Natural killer cell (primary cell): ENCODE measurements at regions not wholly inside any gene's neighbourhood (a gene's known extent, or its start where the extent isn't known, plus 50 kb on each side); places are given as distances from the start of the nearest gene placed in this dataset.

Experiments
- ATAC-seq, 3 donors: fragments of 150-1000 bp in 2 of 3; fragments of 200-7000 bp in 1 of 3; cut with Tn5 transposase; 1 replicate in 1 of 3; 2 replicates in 2 of 3; pipeline ENCODE4 v1.10.0; 2021; ENCODE audit warnings: mild to moderate bottlenecking in 2 of 3, moderate library complexity in 2 of 3
- DNase-seq, 2 donors: peaks; one replicate each; pipeline versions ENCODE4 v3.0.0 to v3.0.0-alpha.2; 2013 to 2021; ENCODE audit warnings: mixed read lengths in 1 of 2
- H3K27ac ChIP-seq: one replicate; pipeline ENCODE4 v1.5.1; 2013; ENCODE audit warnings: mild to moderate bottlenecking, low read length
- H3K27me3 ChIP-seq: one replicate; pipeline ENCODE4 v1.6.1; 2013; ENCODE audit warnings: low read length; ENCODE audit not compliant: control insufficient read depth, insufficient read depth
- H3K36me3 ChIP-seq: one replicate; pipeline ENCODE4 v1.6.1; 2013; ENCODE audit warnings: low read length; ENCODE audit not compliant: control insufficient read depth, insufficient read depth
- H3K4me1 ChIP-seq: one replicate; pipeline ENCODE4 v1.6.1; 2013; ENCODE audit warnings: low read length; ENCODE audit not compliant: control insufficient read depth, insufficient read depth
- H3K4me3 ChIP-seq: one replicate; pipeline ENCODE4 v1.5.1; 2013; ENCODE audit warnings: low read length
- H3K9me3 ChIP-seq: one replicate; pipeline ENCODE4 v1.6.1; 2013; ENCODE audit warnings: low read length; ENCODE audit not compliant: control insufficient read depth, insufficient read depth
- H3K27ac Mint-ChIP-seq, 2 donors: one replicate each; pipeline ENCODE4 v1.8.0; 2022; ENCODE audit warnings: mild to moderate bottlenecking in 2 of 2, mixed read lengths in 2 of 2, moderate library complexity in 1 of 2
- H3K27me3 Mint-ChIP-seq, 2 donors: one replicate each; pipeline ENCODE4 v1.8.0; 2022; ENCODE audit warnings: low read depth in 2 of 2, mixed read lengths in 2 of 2
- H3K36me3 Mint-ChIP-seq: one replicate; pipeline ENCODE4 v1.8.0; 2022; ENCODE audit warnings: mixed read lengths
- H3K4me1 Mint-ChIP-seq, 2 donors: one replicate each; pipeline ENCODE4 v1.8.0; 2022; ENCODE audit warnings: mixed read lengths in 2 of 2
- H3K4me3 Mint-ChIP-seq: one replicate; pipeline ENCODE4 v1.8.0; 2022; ENCODE audit warnings: mild to moderate bottlenecking, moderate library complexity, mixed read lengths
- H3K9me3 Mint-ChIP-seq, 2 donors: one replicate each; pipeline ENCODE4 v1.8.0; 2022; ENCODE audit warnings: mixed read lengths in 2 of 2
- WGBS: methylation state at CpG from one replicate; pipeline ENCODE4 v1.1.7; 2013; ENCODE audit warnings: missing lambda C conversion rate; ENCODE audit not compliant: insufficient coverage; 5-methylcytosine and 5-hydroxymethylcytosine counted together
- intact Hi-C: fragments of 100-400 bp; cut with micrococcal nuclease; formaldehyde crosslinking; loops from one replicate; pipeline ENCODE4 v1.14.2; 2022
- TF ChIP-seq, protein P1 (sequence below): fragments of 200-600 bp; IDR thresholded peaks from one replicate; pipeline ENCODE4 v1.8.0; 2022; ENCODE audit warnings: antibody characterized with exemption

DNA sequence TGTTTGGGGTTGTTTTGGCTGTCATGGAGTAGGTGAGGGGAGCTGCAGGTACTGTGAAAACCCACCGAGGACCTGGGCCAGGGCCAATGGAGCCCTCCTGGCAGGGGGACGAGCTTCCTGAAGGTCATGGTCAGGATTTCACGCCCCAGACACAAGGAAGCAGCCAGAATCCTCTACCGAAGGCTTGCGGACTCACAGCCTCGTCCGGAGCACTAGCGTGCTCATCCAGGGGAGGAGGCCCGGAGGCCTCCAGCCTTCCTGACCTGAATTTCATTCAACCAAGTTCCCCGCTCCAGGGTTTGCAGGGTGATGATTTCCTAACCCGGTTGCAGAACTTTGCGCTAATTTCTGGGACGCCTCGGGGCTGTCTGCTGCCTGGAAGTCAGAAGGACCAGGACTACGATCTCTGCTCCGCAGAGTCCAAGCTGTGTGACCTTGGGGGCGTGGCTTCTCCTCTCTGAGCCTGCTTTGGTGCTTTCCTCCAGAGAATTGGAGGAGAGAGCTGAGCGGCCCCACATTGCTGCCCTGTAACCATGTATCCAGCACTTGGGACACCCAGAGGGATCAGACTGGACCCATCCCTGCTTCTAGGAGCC, 56.2 kb upstream of the ADRA2C start:
- Histone ChIP-seq H3K36me3 (no peaks in the 10 kb centered on the region), H3K4me1 (no peaks in the 10 kb centered on the region), H3K4me3 (no peak overlapping the region), H3K9me3 (no peaks in the 10 kb centered on the region), H3K27me3 (no peaks in the 10 kb centered on the region), H3K27ac (no peak overlapping the region)
- Mint-ChIP-seq H3K27ac (no peak overlapping the region), H3K9me3 (no peaks in the 10 kb centered on the region), H3K4me3 (no peak overlapping the region), H3K36me3 (no peaks in the 10 kb centered on the region), H3K27me3 (peaks cover 0 to 4% of the 10 kb centered on the region in 2 donors), H3K4me1 (peaks cover 0 to 4% of the 10 kb centered on the region in 2 donors)
- no peak for DNase-seq
- intact Hi-C loops, result no loop called here
- TF ChIP-seq, protein P1, sequence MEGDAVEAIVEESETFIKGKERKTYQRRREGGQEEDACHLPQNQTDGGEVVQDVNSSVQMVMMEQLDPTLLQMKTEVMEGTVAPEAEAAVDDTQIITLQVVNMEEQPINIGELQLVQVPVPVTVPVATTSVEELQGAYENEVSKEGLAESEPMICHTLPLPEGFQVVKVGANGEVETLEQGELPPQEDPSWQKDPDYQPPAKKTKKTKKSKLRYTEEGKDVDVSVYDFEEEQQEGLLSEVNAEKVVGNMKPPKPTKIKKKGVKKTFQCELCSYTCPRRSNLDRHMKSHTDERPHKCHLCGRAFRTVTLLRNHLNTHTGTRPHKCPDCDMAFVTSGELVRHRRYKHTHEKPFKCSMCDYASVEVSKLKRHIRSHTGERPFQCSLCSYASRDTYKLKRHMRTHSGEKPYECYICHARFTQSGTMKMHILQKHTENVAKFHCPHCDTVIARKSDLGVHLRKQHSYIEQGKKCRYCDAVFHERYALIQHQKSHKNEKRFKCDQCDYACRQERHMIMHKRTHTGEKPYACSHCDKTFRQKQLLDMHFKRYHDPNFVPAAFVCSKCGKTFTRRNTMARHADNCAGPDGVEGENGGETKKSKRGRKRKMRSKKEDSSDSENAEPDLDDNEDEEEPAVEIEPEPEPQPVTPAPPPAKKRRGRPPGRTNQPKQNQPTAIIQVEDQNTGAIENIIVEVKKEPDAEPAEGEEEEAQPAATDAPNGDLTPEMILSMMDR, result no peak
- WGBS, result 86% methylated on average over 18 of the region's 18 CpGs
- ATAC-seq, result no peak

DNA sequence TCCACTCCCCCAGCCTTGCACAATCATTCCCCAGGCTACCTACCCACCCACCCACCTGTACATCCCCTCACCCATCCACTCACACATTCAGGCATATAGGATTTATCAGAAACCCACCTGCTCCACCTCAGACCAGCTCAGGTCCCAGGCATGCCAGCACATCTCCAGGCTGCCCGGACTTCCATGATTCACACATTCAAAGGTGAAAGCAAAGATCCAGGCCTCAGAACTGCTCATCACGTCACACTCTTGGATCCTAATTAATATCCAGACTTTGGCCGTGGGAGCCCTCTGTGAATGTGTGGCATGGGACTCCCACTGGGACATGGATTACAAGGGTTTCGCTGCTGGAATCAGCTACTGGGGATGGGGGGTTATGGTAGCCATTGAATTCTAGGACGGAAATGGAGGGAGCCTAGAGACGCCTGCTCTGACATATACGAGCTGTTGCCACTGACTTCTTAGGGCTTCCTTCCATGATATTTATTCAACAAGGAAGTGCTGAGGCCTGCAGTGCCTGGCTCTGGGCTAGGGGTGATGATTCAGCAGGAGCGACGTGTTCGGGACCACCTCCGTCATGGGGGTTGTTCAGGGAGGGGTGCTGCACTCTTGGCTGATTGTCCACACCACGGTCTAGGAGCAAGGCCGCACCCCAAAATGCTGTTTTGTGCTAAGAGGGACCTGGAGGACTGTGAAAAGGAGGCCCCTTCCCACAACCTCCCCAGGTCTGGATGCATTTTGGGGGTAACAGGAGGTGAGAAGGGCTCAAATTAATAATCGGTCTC, 56.9 kb upstream of the ADRA2C start:
- intact Hi-C loops, result no loop called here
- TF ChIP-seq, protein P1, result no peak
- Mint-ChIP-seq H3K9me3 (no peaks in the 10 kb centered on the region), H3K4me3 (no peak overlapping the region), H3K27ac (no peak overlapping the region), H3K27me3 (peaks cover 5 to 6% of the 10 kb centered on the region in 2 donors), H3K36me3 (no peaks in the 10 kb centered on the region), H3K4me1 (peaks cover 0 to 4% of the 10 kb centered on the region in 2 donors)
- Histone ChIP-seq H3K4me1 (no peaks in the 10 kb centered on the region), H3K4me3 (no peak overlapping the region), H3K36me3 (no peaks in the 10 kb centered on the region), H3K27me3 (no peaks in the 10 kb centered on the region), H3K27ac (no peak overlapping the region), H3K9me3 (no peaks in the 10 kb centered on the region)
- 87% methylated on average over 14 of the region's 14 CpGs for WGBS
- ATAC-seq, result no peak
- DNase-seq, result no peak

DNA sequence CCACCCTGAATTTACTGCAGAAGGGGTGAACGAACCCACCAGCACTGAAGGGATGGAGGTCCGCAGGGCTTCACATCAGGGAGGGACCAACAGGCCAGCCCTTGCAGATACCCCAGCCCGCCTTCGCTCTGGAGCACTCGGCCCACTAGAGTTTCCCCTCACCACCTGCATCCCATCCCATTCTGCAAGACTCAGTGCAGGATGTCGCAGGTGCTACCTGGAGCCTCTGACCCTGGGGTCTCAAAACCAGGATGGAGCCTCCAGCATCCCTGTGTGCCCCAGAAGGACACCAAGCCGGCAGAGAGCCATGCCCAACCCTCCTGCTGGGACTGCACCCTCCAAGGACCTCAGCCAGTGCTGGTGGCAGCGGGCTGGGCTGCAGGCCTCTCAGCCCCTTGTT, 57.6 kb upstream of the ADRA2C start:
- no peak overlapping the region for H3K27ac ChIP-seq
- Mint-ChIP-seq H3K27me3 (peaks cover 9 to 11% of the 10 kb centered on the region in 2 donors), H3K36me3 (no peaks in the 10 kb centered on the region), H3K4me1 (peaks cover 0 to 4% of the 10 kb centered on the region in 2 donors), H3K9me3 (no peaks in the 10 kb centered on the region), H3K4me3 (no peak overlapping the region), H3K27ac (no peak overlapping the region)
- intact Hi-C loops, result no loop called here
- DNase-seq (no peak), ATAC-seq (no peak)
- no peak overlapping the region for H3K4me3 ChIP-seq
- TF ChIP-seq, protein P1, result no peak
- no peaks in the 10 kb centered on the region for H3K9me3 ChIP-seq
- H3K27me3 ChIP-seq, result no peaks in the 10 kb centered on the region
- WGBS, result 78% methylated on average over 8 of the region's 8 CpGs
- no peaks in the 10 kb centered on the region for H3K4me1 ChIP-seq
- H3K36me3 ChIP-seq, result no peaks in the 10 kb centered on the region
